ENCODE measurements at regions not wholly inside any gene's neighbourhood (a gene's known extent, or its start where the extent isn't known, plus 50 kb on each side); places are given as distances from the start of the nearest gene placed in this dataset.

- no peak for DNase-seq (ENCODE audit: low spot score)
- intact Hi-C loops (cut with DNase I): no loop called here
Measured at GRCh38 chr5:66344544-66344943, 200.4 kb downstream of the SREK1 start.

- intact Hi-C loops (cut with DNase I): no loop called here
- no peak for DNase-seq (ENCODE audit: low spot score)
Measured at GRCh38 chr5:66345281-66345680, 201.2 kb downstream of the SREK1 start.

GRCh38 chr5:66346869-66347268 lies 202.8 kb downstream of the SREK1 start:
- intact Hi-C loops (cut with DNase I): no loop called here

GRCh38 chr5:66348387-66349125 lies 204.5 kb downstream of the SREK1 start:
- intact Hi-C loops (cut with DNase I): no loop called here
- no peak for DNase-seq (ENCODE audit: low spot score)

More at GRCh38 chr5:66346869-66347268, 202.8 kb downstream of the SREK1 start:
- DNase-seq (ENCODE audit: low spot score): no peak

GRCh38 chr5:66351813-66352212 lies 207.7 kb downstream of the SREK1 start:
- intact Hi-C loops (cut with DNase I): no loop called here
- DNase-seq (ENCODE audit: low spot score): no peak

- DNase-seq (ENCODE audit: low spot score): no peak
- intact Hi-C loops (cut with DNase I): no loop called here
Measured at GRCh38 chr5:66353186-66353585, 209.1 kb downstream of the SREK1 start.

- DNase-seq (ENCODE audit: low spot score): no peak
- intact Hi-C loops (cut with DNase I): no loop called here
Measured at GRCh38 chr5:66354422-66354821, 210.3 kb downstream of the SREK1 start.

GRCh38 chr5:66356011-66356565 lies 212.0 kb downstream of the SREK1 start:
- intact Hi-C loops (cut with DNase I): loop anchor here in 1 of 2 donors (5.0 kb wide), 1 partner anchor 1196 kb away; no protein-coding TSS in a partner anchor
- DNase-seq (ENCODE audit: low spot score): no peak

GRCh38 chr5:66358741-66359140 lies 214.6 kb downstream of the SREK1 start:
- intact Hi-C loops (cut with DNase I): loop anchor here in 1 of 2 donors (5.0 kb wide), 1 partner anchor 1194 kb away; no protein-coding TSS in a partner anchor
- DNase-seq (ENCODE audit: low spot score): no peak

GRCh38 chr5:66361070-66361469 lies 217.0 kb downstream of the SREK1 start:
- intact Hi-C loops (cut with DNase I): no loop called here
- no peak for DNase-seq (ENCODE audit: low spot score)

- intact Hi-C loops (cut with DNase I): no loop called here
- no peak for DNase-seq (ENCODE audit: low spot score)
Measured at GRCh38 chr5:66362046-66362445, 217.9 kb downstream of the SREK1 start.

- intact Hi-C loops (cut with DNase I): no loop called here
- DNase-seq (ENCODE audit: low spot score): no peak
Measured at GRCh38 chr5:66362687-66363086, 218.6 kb downstream of the SREK1 start.

GRCh38 chr5:66363097-66363496 lies 219.0 kb downstream of the SREK1 start:
- DNase-seq (ENCODE audit: low spot score): no peak
- intact Hi-C loops (cut with DNase I): no loop called here

GRCh38 chr5:66364186-66364585 lies 220.1 kb downstream of the SREK1 start:
- DNase-seq (ENCODE audit: low spot score): no peak
- intact Hi-C loops (cut with DNase I): no loop called here

GRCh38 chr5:66365981-66366380 lies 221.9 kb downstream of the SREK1 start:
- intact Hi-C loops (cut with DNase I): no loop called here
- DNase-seq (ENCODE audit: low spot score): no peak

GRCh38 chr5:66367814-66368541 lies 223.9 kb downstream of the SREK1 start:
- intact Hi-C loops (cut with DNase I): no loop called here
- DNase-seq (ENCODE audit: low spot score): no peak

- no peak for DNase-seq (ENCODE audit: low spot score)
- intact Hi-C loops (cut with DNase I): no loop called here
Measured at GRCh38 chr5:66368811-66369210, 224.7 kb downstream of the SREK1 start.

GRCh38 chr5:66377747-66378146 lies 218.4 kb upstream of the MAST4 start:
- DNase-seq (ENCODE audit: low spot score): no peak
- intact Hi-C loops (cut with DNase I): no loop called here

- intact Hi-C loops (cut with DNase I): no loop called here
- no peak for DNase-seq (ENCODE audit: low spot score)
Measured at GRCh38 chr5:66378407-66378806, 217.8 kb upstream of the MAST4 start.

GRCh38 chr5:66382152-66382551 lies 214.0 kb upstream of the MAST4 start:
- DNase-seq (ENCODE audit: low spot score): no peak
- intact Hi-C loops (cut with DNase I): no loop called here

Data from posterior vena cava (tissue), 2 donors.